HL-60 (cell line): ENCODE measurements at regions not wholly inside any gene's neighbourhood (a gene's known extent, or its start where the extent isn't known, plus 50 kb on each side); places are given as distances from the start of the nearest gene placed in this dataset.

Source experiments
- CTCF ChIP-seq: IDR thresholded peaks from one replicate; pipeline ENCODE4 v1.5.1; 2011; ENCODE audit warnings: low read length, control low read depth, inconsistent platforms; ENCODE audit not compliant: insufficient read depth
- POLR2AphosphoS5 ChIP-seq: IDR thresholded peaks from 2 replicates; pipeline ENCODE4 v1.6.1; 2012; ENCODE audit warnings: low read depth
- TF ChIP-seq, protein P1 (sequence below): IDR thresholded peaks from 2 replicates; pipeline ENCODE4 v1.6.1; 2012; ENCODE audit warnings: low read depth; ENCODE audit not compliant: insufficient replicate concordance

GRCh38 chr3:164533275-164533674 is 545.0 kb downstream of the SI start:
- no peak for TF ChIP-seq POLR2AphosphoS5
- no peak for TF ChIP-seq CTCF
- TF ChIP-seq, protein P1, sequence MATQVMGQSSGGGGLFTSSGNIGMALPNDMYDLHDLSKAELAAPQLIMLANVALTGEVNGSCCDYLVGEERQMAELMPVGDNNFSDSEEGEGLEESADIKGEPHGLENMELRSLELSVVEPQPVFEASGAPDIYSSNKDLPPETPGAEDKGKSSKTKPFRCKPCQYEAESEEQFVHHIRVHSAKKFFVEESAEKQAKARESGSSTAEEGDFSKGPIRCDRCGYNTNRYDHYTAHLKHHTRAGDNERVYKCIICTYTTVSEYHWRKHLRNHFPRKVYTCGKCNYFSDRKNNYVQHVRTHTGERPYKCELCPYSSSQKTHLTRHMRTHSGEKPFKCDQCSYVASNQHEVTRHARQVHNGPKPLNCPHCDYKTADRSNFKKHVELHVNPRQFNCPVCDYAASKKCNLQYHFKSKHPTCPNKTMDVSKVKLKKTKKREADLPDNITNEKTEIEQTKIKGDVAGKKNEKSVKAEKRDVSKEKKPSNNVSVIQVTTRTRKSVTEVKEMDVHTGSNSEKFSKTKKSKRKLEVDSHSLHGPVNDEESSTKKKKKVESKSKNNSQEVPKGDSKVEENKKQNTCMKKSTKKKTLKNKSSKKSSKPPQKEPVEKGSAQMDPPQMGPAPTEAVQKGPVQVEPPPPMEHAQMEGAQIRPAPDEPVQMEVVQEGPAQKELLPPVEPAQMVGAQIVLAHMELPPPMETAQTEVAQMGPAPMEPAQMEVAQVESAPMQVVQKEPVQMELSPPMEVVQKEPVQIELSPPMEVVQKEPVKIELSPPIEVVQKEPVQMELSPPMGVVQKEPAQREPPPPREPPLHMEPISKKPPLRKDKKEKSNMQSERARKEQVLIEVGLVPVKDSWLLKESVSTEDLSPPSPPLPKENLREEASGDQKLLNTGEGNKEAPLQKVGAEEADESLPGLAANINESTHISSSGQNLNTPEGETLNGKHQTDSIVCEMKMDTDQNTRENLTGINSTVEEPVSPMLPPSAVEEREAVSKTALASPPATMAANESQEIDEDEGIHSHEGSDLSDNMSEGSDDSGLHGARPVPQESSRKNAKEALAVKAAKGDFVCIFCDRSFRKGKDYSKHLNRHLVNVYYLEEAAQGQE = no peak
